B cell (primary cell): ENCODE measurements at regions not wholly inside any gene's neighbourhood (a gene's known extent, or its start where the extent isn't known, plus 50 kb on each side); places are given as distances from the start of the nearest gene placed in this dataset.

Source experiments
- ATAC-seq: fragments of 200-7000 bp; cut with Tn5 transposase; one replicate; pipeline ENCODE4 v1.10.0; 2021; ENCODE audit warnings: low read depth, mild to moderate bottlenecking, moderate number of reproducible peaks, moderate library complexity
- CTCF ChIA-PET: fragments of 350-600 bp; sonication (Branson Sonifier 250); formaldehyde crosslinking; loops from one replicate; lab custom pipeline; 2021; ENCODE audit warnings: antibody characterized with exemption, inconsistent platforms; lab: Charles Lee
- POLR2A ChIA-PET: fragments of 350-600 bp; sonication (Branson Sonifier 250); formaldehyde crosslinking; loops from one replicate; lab custom pipeline; 2021; ENCODE audit warnings: antibody characterized with exemption; lab: Charles Lee
- DNase-seq: peaks from one replicate; pipeline ENCODE4 v3.0.0; 2013
- H2AFZ ChIP-seq: 2 replicates; pipeline ENCODE4 v1.6.1; 2012; ENCODE audit warnings: mild to moderate bottlenecking, low read depth, low read length; ENCODE audit not compliant: insufficient read depth, poor library complexity, severe bottlenecking
- H3K27ac ChIP-seq, 2 donors: 1 replicate in 1 of 2; 2 replicates in 1 of 2; pipeline ENCODE4 v1.5.1; 2012 to 2013; ENCODE audit warnings: low read length in 2 of 2, mild to moderate bottlenecking in 2 of 2, moderate library complexity in 1 of 2
- H3K27me3 ChIP-seq, 4 experiments: fragments of 200-600 bp in 1 of 4; sonication (generic) in 1 of 4; replicated peaks in 1 of 4; 1 replicate in 2 of 4; 2 replicates in 2 of 4; pipeline versions ENCODE4 v1.6.1 to v1.7.0; 2013 to 2016; ENCODE audit warnings: low read length in 3 of 4, mild to moderate bottlenecking in 2 of 4, mixed read lengths in 1 of 4, moderate library complexity in 1 of 4; ENCODE audit not compliant: insufficient read depth in 4 of 4, control insufficient read depth in 3 of 4; ENCODE audit errors: control extremely low read depth in 1 of 4
- H3K36me3 ChIP-seq, 2 experiments: replicated peaks in 1 of 2; 1 replicate in 1 of 2; 2 replicates in 1 of 2; pipeline versions ENCODE4 v1.6.1 to v1.7.1; 2013; ENCODE audit warnings: low read length in 1 of 2; ENCODE audit not compliant: insufficient read depth in 2 of 2, control insufficient read depth in 1 of 2; ENCODE audit errors: control extremely low read depth in 1 of 2, extremely low read depth in 1 of 2
- H3K4me1 ChIP-seq, 2 donors: fragments of 200-600 bp in 1 of 2; sonication (generic) in 1 of 2; 1 replicate in 1 of 2; 2 replicates in 1 of 2; pipeline versions ENCODE4 v1.5.1 to v1.6.1; 2013 to 2017; ENCODE audit warnings: low read length in 2 of 2; ENCODE audit not compliant: control insufficient read depth in 2 of 2, insufficient read depth in 2 of 2
- H3K4me2 ChIP-seq: replicated peaks from 2 replicates; pipeline ENCODE3; 2012; ENCODE audit warnings: mild to moderate bottlenecking, low read depth, low read length; ENCODE audit not compliant: poor library complexity, severe bottlenecking
- H3K4me3 ChIP-seq, 5 experiments: fragments of 200-600 bp in 1 of 5; sonication (generic) in 1 of 5; 1 replicate in 3 of 5; 2 replicates in 2 of 5; pipeline versions ENCODE4 v1.5.1 to v1.7.0; 2011 to 2016; ENCODE audit warnings: low read length in 4 of 5, mild to moderate bottlenecking in 4 of 5, low read depth in 2 of 5, control low read depth in 1 of 5, moderate library complexity in 1 of 5; ENCODE audit not compliant: insufficient read depth in 1 of 5; ENCODE audit errors: control extremely low read depth in 1 of 5, extremely low read depth in 1 of 5
- H3K79me2 ChIP-seq: fragments of 200-600 bp; sonication (generic); one replicate; pipeline ENCODE4 v1.6.0; 2016; ENCODE audit warnings: low read length; ENCODE audit not compliant: control insufficient read depth, insufficient read depth
- H3K9ac ChIP-seq: fragments of 200-600 bp; sonication (generic); 2 replicates; pipeline ENCODE4 v1.6.1; 2017; ENCODE audit warnings: mild to moderate bottlenecking, low read length, moderate library complexity
- H3K9me3 ChIP-seq, 3 donors: one replicate each; pipeline versions ENCODE4 v1.6.1 to v1.7.1; 2013; ENCODE audit warnings: low read length in 2 of 3; ENCODE audit not compliant: control insufficient read depth in 2 of 3, insufficient read depth in 1 of 3; ENCODE audit errors: control extremely low read depth in 1 of 3
- H4K20me1 ChIP-seq: 2 replicates; pipeline ENCODE4 v1.6.0; 2012; ENCODE audit warnings: mild to moderate bottlenecking, low read length; ENCODE audit not compliant: insufficient read depth, control insufficient read depth, poor library complexity, severe bottlenecking
- H3K27ac Mint-ChIP-seq: one replicate; pipeline ENCODE4 v1.8.0; 2021; ENCODE audit warnings: mixed read lengths
- H3K27me3 Mint-ChIP-seq: one replicate; pipeline ENCODE4 v1.8.0; 2021; ENCODE audit warnings: mixed read lengths
- H3K4me1 Mint-ChIP-seq: one replicate; pipeline ENCODE4 v1.8.0; 2021; ENCODE audit warnings: mixed read lengths
- H3K4me3 Mint-ChIP-seq: one replicate; pipeline ENCODE4 v1.8.0; 2021; ENCODE audit warnings: mixed read lengths
- H3K9me3 Mint-ChIP-seq: one replicate; pipeline ENCODE4 v1.8.0; 2022; ENCODE audit warnings: mixed read lengths; ENCODE audit not compliant: insufficient read depth
- CTCF ChIP-seq: fragments of 200-600 bp; IDR thresholded peaks from one replicate; pipeline ENCODE4 v1.8.0; 2022; ENCODE audit warnings: antibody characterized with exemption, mild to moderate bottlenecking
- EZH2 ChIP-seq: IDR thresholded peaks from 2 replicates; pipeline ENCODE4 v1.6.1; 2012; ENCODE audit warnings: borderline replicate concordance, low read depth, mild to moderate bottlenecking, moderate library complexity, low read length; ENCODE audit not compliant: insufficient read depth, poor library complexity, severe bottlenecking
- WGBS: methylation state at CpG from one replicate; pipeline ENCODE4 v1.1.5; 2013; ENCODE audit warnings: missing lambda C conversion rate; ENCODE audit not compliant: insufficient coverage; 5-methylcytosine and 5-hydroxymethylcytosine counted together
- intact Hi-C: fragments of 100-400 bp; cut with micrococcal nuclease; formaldehyde crosslinking; loops from one replicate; pipeline ENCODE4 v1.10.0; 2022

DNA sequence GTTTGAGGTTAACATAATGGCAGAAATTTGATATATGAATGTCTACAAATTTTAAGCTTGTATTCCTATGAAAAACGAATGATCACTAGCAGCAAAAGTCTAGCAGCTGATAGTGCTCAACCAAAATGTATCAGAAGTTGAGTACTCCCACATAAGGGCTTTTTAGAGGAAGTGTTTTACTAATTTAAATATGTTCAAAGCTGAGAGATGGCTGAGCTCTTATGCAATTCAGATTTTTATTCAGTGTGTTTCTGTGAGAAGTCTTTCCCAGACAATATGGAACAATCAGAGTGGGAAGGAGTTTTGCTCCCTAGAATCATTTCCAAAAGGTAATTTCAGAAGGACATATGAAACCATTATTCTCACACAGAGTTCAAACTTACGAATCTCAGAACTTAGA, 327.0 kb downstream of the ZPLD1 start:
- Mint-ChIP-seq H3K9me3 (no peaks in the 10 kb centered on the region), H3K27ac (no peak overlapping the region), H3K27me3 (no peaks in the 10 kb centered on the region), H3K4me3 (no peak overlapping the region), H3K4me1 (no peaks in the 10 kb centered on the region)
- TF ChIP-seq CTCF (no peak), EZH2 (no peak)
- Histone ChIP-seq H3K9ac (no peak overlapping the region), H4K20me1 (no peaks in the 10 kb centered on the region), H3K27me3 (no peaks in the 10 kb centered on the region), H2AFZ (no peak overlapping the region), H3K4me3 (no peak overlapping the region), H3K27ac (no peak overlapping the region), H3K4me1 (no peaks in the 10 kb centered on the region), H3K9me3 (no peaks in the 10 kb centered on the region), H3K4me2 (no peak overlapping the region), H3K79me2 (no peaks in the 10 kb centered on the region), H3K36me3 (no peaks in the 10 kb centered on the region)
- intact Hi-C loops = no loop called here
- WGBS = no CpG with 5 or more reads among the region's 2 CpGs
- ATAC-seq (no peak), DNase-seq (no peak)
- POLR2A ChIA-PET = no interaction called here
- CTCF ChIA-PET = interaction anchor here (1.4 kb wide), 1 partner anchor 88 kb away, joined by 4 read pairs; no protein-coding TSS in a partner anchor

DNA sequence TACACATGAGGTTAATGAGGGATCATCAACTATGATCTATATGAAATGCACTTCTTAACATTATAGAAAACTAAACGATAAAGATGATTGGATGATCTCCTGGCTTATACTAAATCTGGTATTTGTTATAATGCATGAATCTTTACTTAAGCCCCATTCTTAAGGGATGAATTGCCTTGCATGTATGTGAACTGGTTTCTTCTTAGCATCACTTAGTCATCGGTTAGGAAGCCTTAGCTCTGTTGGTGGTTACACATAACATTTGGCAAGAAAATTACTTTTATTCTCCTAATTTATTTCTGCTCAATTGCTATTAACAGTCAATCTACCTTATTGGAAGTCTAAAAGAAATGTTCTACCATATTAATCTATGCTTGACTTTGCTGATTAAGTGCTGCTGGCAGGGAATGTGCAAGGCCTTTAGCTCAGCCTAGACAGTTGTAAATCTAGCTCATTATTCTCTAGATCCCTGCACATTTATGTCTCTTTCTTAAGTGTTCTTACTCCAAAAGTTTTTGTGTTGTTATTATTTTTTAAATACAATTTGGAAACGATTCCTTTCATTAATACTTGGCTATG, 356.0 kb downstream of the ZPLD1 start:
- H3K4me3 ChIP-seq = no peak overlapping the region

More for the DNA sequence above, 356.0 kb downstream of the ZPLD1 start:
- intact Hi-C loops = no loop called here
- Histone ChIP-seq H3K27me3 (no peaks in the 10 kb centered on the region), H4K20me1 (no peaks in the 10 kb centered on the region), H3K79me2 (no peaks in the 10 kb centered on the region), H3K9ac (no peak overlapping the region), H3K4me1 (no peaks in the 10 kb centered on the region), H3K4me2 (no peak overlapping the region), H3K9me3 (no peaks in the 10 kb centered on the region), H2AFZ (no peak overlapping the region), H3K36me3 (no peaks in the 10 kb centered on the region), H3K27ac (no peak overlapping the region)
- no peak overlapping the region for H3K4me3 Mint-ChIP-seq
- H3K4me1 Mint-ChIP-seq = no peaks in the 10 kb centered on the region
- CTCF ChIA-PET = interaction anchor here (0.7 kb wide), 1 partner anchor 31 kb away, joined by 3 read pairs; no protein-coding TSS in a partner anchor
- POLR2A ChIA-PET = no interaction called here
- TF ChIP-seq CTCF = no peak
- TF ChIP-seq EZH2 = no peak
- H3K27me3 Mint-ChIP-seq = no peaks in the 10 kb centered on the region
- DNase-seq (no peak), ATAC-seq (no peak)
- H3K27ac Mint-ChIP-seq = no peak overlapping the region
- H3K9me3 Mint-ChIP-seq = no peaks in the 10 kb centered on the region
- WGBS = no CpG with 5 or more reads among the region's 3 CpGs
